ENCODE measurements at regions not wholly inside any gene's neighbourhood (a gene's known extent, or its start where the extent isn't known, plus 50 kb on each side); places are given as distances from the start of the nearest gene placed in this dataset.

GRCh38 chr12:127041985-127042625, 1224.9 kb upstream of the TMEM132C start:
- TF ChIP-seq CTCF (IDR thresholded peaks at IDR 0.05) (no peak), EZH2 (IDR thresholded peaks at IDR 0.05) (no peak)
